HEK293 (cell line): ENCODE measurements at regions not wholly inside any gene's neighbourhood (a gene's known extent, or its start where the extent isn't known, plus 50 kb on each side); places are given as distances from the start of the nearest gene placed in this dataset.

ENCODE experiments used
- FEZF1 ChIP-seq: fragments of 450-650 bp; formaldehyde crosslinking; IDR thresholded peaks from 2 replicates; pipeline ENCODE4 v1.5.1; 2016; ENCODE audit warnings: missing biosample characterization, missing genetic modification characterization
- KLF16 ChIP-seq: fragments of 450-650 bp; formaldehyde crosslinking; IDR thresholded peaks from 2 replicates; pipeline ENCODE4 v1.5.1; 2017; ENCODE audit warnings: missing biosample characterization, missing genetic modification characterization
- KLF7 ChIP-seq: fragments of 450-650 bp; formaldehyde crosslinking; IDR thresholded peaks from 2 replicates; pipeline ENCODE4 v1.5.1; 2016; ENCODE audit warnings: missing biosample characterization, missing genetic modification characterization, borderline replicate concordance
- KLF8 ChIP-seq: fragments of 450-650 bp; formaldehyde crosslinking; IDR thresholded peaks from 2 replicates; pipeline ENCODE4 v1.5.1; 2016; ENCODE audit warnings: missing biosample characterization, missing genetic modification characterization
- KLF9 ChIP-seq: fragments of 450-650 bp; formaldehyde crosslinking; IDR thresholded peaks from 2 replicates; pipeline ENCODE4 v1.5.1; 2016; ENCODE audit warnings: missing biosample characterization, missing genetic modification characterization, low read depth
- MEIS1 ChIP-seq: sonication (generic); formaldehyde crosslinking; IDR thresholded peaks from 2 replicates; pipeline ENCODE4 v1.8.1; 2022; ENCODE audit warnings: missing genetic modification reagents, mild to moderate bottlenecking, borderline replicate concordance
- MZF1 ChIP-seq: fragments of 450-650 bp; formaldehyde crosslinking; IDR thresholded peaks from 2 replicates; pipeline ENCODE4 v1.5.1; 2017; ENCODE audit warnings: missing biosample characterization, missing genetic modification characterization, borderline replicate concordance
- REPIN1 ChIP-seq: fragments of 450-650 bp; formaldehyde crosslinking; IDR thresholded peaks from 2 replicates; pipeline ENCODE4 v1.5.1; 2017; ENCODE audit warnings: missing biosample characterization, missing genetic modification characterization, low read depth
- YY1 ChIP-seq: fragments of 450-650 bp; formaldehyde crosslinking; IDR thresholded peaks from 2 replicates; pipeline ENCODE4 v1.5.1; 2018; ENCODE audit warnings: missing biosample characterization, missing genetic modification characterization
- ZBTB1 ChIP-seq: fragments of 450-650 bp; formaldehyde crosslinking; IDR thresholded peaks from 2 replicates; pipeline ENCODE4 v1.5.1; 2016; ENCODE audit warnings: missing biosample characterization, missing genetic modification characterization
- ZBTB21 ChIP-seq: fragments of 450-650 bp; formaldehyde crosslinking; IDR thresholded peaks from 2 replicates; pipeline ENCODE4 v1.5.1; 2017; ENCODE audit warnings: missing biosample characterization, missing genetic modification characterization
- ZFHX2 ChIP-seq: fragments of 450-650 bp; formaldehyde crosslinking; conservative IDR thresholded peaks from 2 replicates; pipeline ENCODE4 v1.5.1; 2016; ENCODE audit warnings: missing biosample characterization, missing genetic modification characterization
- ZNF140 ChIP-seq: fragments of 450-650 bp; formaldehyde crosslinking; IDR thresholded peaks from 2 replicates; pipeline ENCODE4 v1.5.1; 2016; ENCODE audit warnings: missing biosample characterization, missing genetic modification characterization
- ZNF155 ChIP-seq: fragments of 450-650 bp; formaldehyde crosslinking; IDR thresholded peaks from 2 replicates; pipeline ENCODE4 v1.5.1; 2016; ENCODE audit warnings: missing biosample characterization, missing genetic modification characterization
- ZNF19 ChIP-seq: fragments of 450-650 bp; formaldehyde crosslinking; IDR thresholded peaks from 2 replicates; pipeline ENCODE4; 2016; ENCODE audit warnings: missing biosample characterization, missing genetic modification characterization, low read depth
- ZNF24 ChIP-seq: fragments of 450-650 bp; formaldehyde crosslinking; IDR thresholded peaks from 2 replicates; pipeline ENCODE4 v1.5.1; 2016; ENCODE audit warnings: missing biosample characterization, missing genetic modification characterization
- ZNF26 ChIP-seq: fragments of 450-650 bp; formaldehyde crosslinking; IDR thresholded peaks from 2 replicates; pipeline ENCODE4 v1.5.1; 2016; ENCODE audit warnings: missing biosample characterization, missing genetic modification characterization
- ZNF266 ChIP-seq: fragments of 450-650 bp; formaldehyde crosslinking; IDR thresholded peaks from 2 replicates; pipeline ENCODE4 v1.5.1; 2016; ENCODE audit warnings: missing biosample characterization, missing genetic modification characterization, low read depth
- ZNF302 ChIP-seq: fragments of 450-650 bp; formaldehyde crosslinking; IDR thresholded peaks from 2 replicates; pipeline ENCODE4 v1.5.1; 2016; ENCODE audit warnings: missing biosample characterization, missing genetic modification characterization, low read depth
- ZNF341 ChIP-seq: fragments of 450-650 bp; formaldehyde crosslinking; IDR thresholded peaks from 2 replicates; pipeline ENCODE4; 2016; ENCODE audit warnings: low read depth, missing biosample characterization, missing genetic modification characterization
- ZNF354C ChIP-seq: fragments of 450-650 bp; formaldehyde crosslinking; IDR thresholded peaks from 2 replicates; pipeline ENCODE4 v1.5.1; 2016; ENCODE audit warnings: missing biosample characterization, missing genetic modification characterization, low read depth, borderline replicate concordance
- ZNF48 ChIP-seq: fragments of 450-650 bp; formaldehyde crosslinking; IDR thresholded peaks from 2 replicates; pipeline ENCODE4 v1.5.1; 2016; ENCODE audit warnings: missing biosample characterization, missing genetic modification characterization
- ZNF518A ChIP-seq: fragments of 450-650 bp; formaldehyde crosslinking; conservative IDR thresholded peaks from 2 replicates; pipeline ENCODE4 v1.5.1; 2016; ENCODE audit warnings: low read depth, missing biosample characterization, missing genetic modification characterization
- ZNF549 ChIP-seq: fragments of 450-650 bp; IDR thresholded peaks from 2 replicates; pipeline ENCODE4 v1.5.1; 2018; ENCODE audit warnings: missing biosample characterization, missing genetic modification characterization, mild to moderate bottlenecking, inconsistent platforms, moderate library complexity
- ZNF555 ChIP-seq: fragments of 450-650 bp; formaldehyde crosslinking; conservative IDR thresholded peaks from 2 replicates; pipeline ENCODE4 v1.5.1; 2017; ENCODE audit warnings: missing biosample characterization, mild to moderate bottlenecking, missing genetic modification characterization, inconsistent platforms
- ZNF692 ChIP-seq: fragments of 450-650 bp; formaldehyde crosslinking; IDR thresholded peaks from 2 replicates; pipeline ENCODE4 v1.5.1; 2016; ENCODE audit warnings: missing biosample characterization, missing genetic modification characterization
- ZNF747 ChIP-seq: fragments of 450-650 bp; formaldehyde crosslinking; IDR thresholded peaks from 2 replicates; pipeline ENCODE4 v1.5.1; 2016; ENCODE audit warnings: missing biosample characterization, missing genetic modification characterization
- ZNF768 ChIP-seq: fragments of 450-650 bp; formaldehyde crosslinking; IDR thresholded peaks from 2 replicates; pipeline ENCODE4 v1.5.1; 2018; ENCODE audit warnings: missing biosample characterization, mild to moderate bottlenecking, missing genetic modification characterization
- ZNF776 ChIP-seq: fragments of 450-650 bp; formaldehyde crosslinking; IDR thresholded peaks from 2 replicates; pipeline ENCODE4 v1.5.0; 2017; ENCODE audit warnings: missing biosample characterization, missing genetic modification characterization, borderline replicate concordance
- ZNF785 ChIP-seq: fragments of 450-650 bp; formaldehyde crosslinking; IDR thresholded peaks from 2 replicates; pipeline ENCODE4 v1.5.1; 2016; ENCODE audit warnings: missing biosample characterization, missing genetic modification characterization
- ZNF792 ChIP-seq: fragments of 450-650 bp; formaldehyde crosslinking; IDR thresholded peaks from 2 replicates; pipeline ENCODE4 v1.5.1; 2016; ENCODE audit warnings: missing biosample characterization, missing genetic modification characterization
- ZSCAN16 ChIP-seq: fragments of 450-650 bp; formaldehyde crosslinking; IDR thresholded peaks from 2 replicates; pipeline ENCODE4 v1.5.1; 2016; ENCODE audit warnings: missing biosample characterization, missing genetic modification characterization
- TF ChIP-seq, protein P1 (sequence below): IDR thresholded peaks from 2 replicates; pipeline ENCODE4 v1.6.1; 2011; ENCODE audit warnings: mild to moderate bottlenecking, low read depth, low read length, borderline replicate concordance

- TF ChIP-seq MZF1 (no peak), ZNF26 (tag by site-specific recombination) (no peak), ZBTB21 (no peak), ZNF768 (tag by site-specific recombination) (no peak), ZNF555 (tag by site-specific recombination) (no peak), ZNF776 (tag by site-specific recombination) (no peak), ZNF48 (no peak), ZSCAN16 (tag by site-specific recombination) (no peak), KLF8 (tag by site-specific recombination) (peak; percentile 33; the same call in 1 of the 2 replicates), MEIS1 (CRISPR knock-in tag) (no peak), KLF7 (tag by site-specific recombination) (no peak), ZNF155 (tag by site-specific recombination) (no peak), FEZF1 (tag by site-specific recombination) (peak; percentile 92), ZNF19 (tag by site-specific recombination) (no peak), YY1 (no peak), ZNF302 (tag by site-specific recombination) (no peak), ZNF692 (peak; percentile 92), ZNF341 (tag by site-specific recombination) (no peak), ZNF785 (tag by site-specific recombination) (no peak), ZNF792 (tag by site-specific recombination) (no peak), ZNF24 (tag by site-specific recombination) (peak; percentile 48; the same call in 1 of the 2 replicates), ZNF266 (tag by site-specific recombination) (no peak), ZNF518A (no peak), ZBTB1 (tag by site-specific recombination) (0 out of 2 replicates have a peak, but pooled peaks have one; percentile 39), ZNF140 (tag by site-specific recombination) (no peak), KLF9 (tag by site-specific recombination) (no peak), ZNF354C (no peak), KLF16 (no peak), ZNF747 (tag by site-specific recombination) (no peak), ZNF549 (tag by site-specific recombination) (no peak), ZFHX2 (tag by site-specific recombination) (no peak), REPIN1 (tag by site-specific recombination) (no peak)
- TF ChIP-seq, protein P1, sequence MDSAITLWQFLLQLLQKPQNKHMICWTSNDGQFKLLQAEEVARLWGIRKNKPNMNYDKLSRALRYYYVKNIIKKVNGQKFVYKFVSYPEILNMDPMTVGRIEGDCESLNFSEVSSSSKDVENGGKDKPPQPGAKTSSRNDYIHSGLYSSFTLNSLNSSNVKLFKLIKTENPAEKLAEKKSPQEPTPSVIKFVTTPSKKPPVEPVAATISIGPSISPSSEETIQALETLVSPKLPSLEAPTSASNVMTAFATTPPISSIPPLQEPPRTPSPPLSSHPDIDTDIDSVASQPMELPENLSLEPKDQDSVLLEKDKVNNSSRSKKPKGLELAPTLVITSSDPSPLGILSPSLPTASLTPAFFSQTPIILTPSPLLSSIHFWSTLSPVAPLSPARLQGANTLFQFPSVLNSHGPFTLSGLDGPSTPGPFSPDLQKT = no peak
These were observed 156.8 kb upstream of the SALL4 start (continued) for GRCh38 chr20:51959066-51959542.
